ENCODE measurements at regions not wholly inside any gene's neighbourhood (a gene's known extent, or its start where the extent isn't known, plus 50 kb on each side); places are given as distances from the start of the nearest gene placed in this dataset.

DNA sequence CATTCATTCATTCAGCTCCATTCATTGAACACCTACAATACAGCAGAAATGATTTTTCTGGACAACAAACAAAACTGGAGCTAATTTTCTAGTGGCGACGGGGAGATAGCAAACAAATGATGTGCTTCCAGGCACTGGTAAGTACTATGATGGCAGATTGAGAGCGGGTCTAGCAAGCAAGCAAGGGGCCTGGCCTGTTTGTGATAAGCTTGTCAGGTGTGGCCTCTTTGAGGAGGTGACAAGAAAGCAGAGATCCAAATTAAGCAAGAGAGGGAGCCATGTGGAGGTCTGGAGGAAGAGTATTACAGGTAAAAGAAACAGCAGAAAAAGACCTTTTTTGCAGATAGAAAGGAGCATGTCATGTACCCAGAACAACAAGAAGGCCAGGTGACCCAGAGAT is 216.1 kb upstream of the CPHXL start:
- 81 to 83% methylated on average over 2 to 3 of the region's 3 CpGs for WGBS, 2 donors (ENCODE audit: low coverage in 1 of 2)
- in situ Hi-C loops (cut with MboI; ENCODE audit: low pct_ligation_motif_present in 1 of 4, low pct_unique_long_range_greater_than_20kb in 1 of 4, low sequenced_read_pairs in 3 of 4), result no loop called here
- TF ChIP-seq EP300 (IDR thresholded peaks at IDR 0.05; ENCODE audit: low read depth) (no peak), POLR2A (IDR thresholded peaks at IDR 0.05) (no peak), POLR2AphosphoS5 (IDR thresholded peaks at IDR 0.05) (no peak)
- TF ChIP-seq, protein P1, sequence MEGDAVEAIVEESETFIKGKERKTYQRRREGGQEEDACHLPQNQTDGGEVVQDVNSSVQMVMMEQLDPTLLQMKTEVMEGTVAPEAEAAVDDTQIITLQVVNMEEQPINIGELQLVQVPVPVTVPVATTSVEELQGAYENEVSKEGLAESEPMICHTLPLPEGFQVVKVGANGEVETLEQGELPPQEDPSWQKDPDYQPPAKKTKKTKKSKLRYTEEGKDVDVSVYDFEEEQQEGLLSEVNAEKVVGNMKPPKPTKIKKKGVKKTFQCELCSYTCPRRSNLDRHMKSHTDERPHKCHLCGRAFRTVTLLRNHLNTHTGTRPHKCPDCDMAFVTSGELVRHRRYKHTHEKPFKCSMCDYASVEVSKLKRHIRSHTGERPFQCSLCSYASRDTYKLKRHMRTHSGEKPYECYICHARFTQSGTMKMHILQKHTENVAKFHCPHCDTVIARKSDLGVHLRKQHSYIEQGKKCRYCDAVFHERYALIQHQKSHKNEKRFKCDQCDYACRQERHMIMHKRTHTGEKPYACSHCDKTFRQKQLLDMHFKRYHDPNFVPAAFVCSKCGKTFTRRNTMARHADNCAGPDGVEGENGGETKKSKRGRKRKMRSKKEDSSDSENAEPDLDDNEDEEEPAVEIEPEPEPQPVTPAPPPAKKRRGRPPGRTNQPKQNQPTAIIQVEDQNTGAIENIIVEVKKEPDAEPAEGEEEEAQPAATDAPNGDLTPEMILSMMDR (IDR thresholded peaks at IDR 0.05), result no peak

GRCh38 chr16:75942936-75943335 is 216.6 kb upstream of the CPHXL start:
- no peak for TF ChIP-seq EP300 (IDR thresholded peaks at IDR 0.05; ENCODE audit: low read depth)
- TF ChIP-seq POLR2AphosphoS5 (IDR thresholded peaks at IDR 0.05), result no peak
- no peak for TF ChIP-seq POLR2A (IDR thresholded peaks at IDR 0.05)
- TF ChIP-seq, protein P1 (IDR thresholded peaks at IDR 0.05), result no peak
- no peak overlapping the region for H3K27ac ChIP-seq
- WGBS, 2 donors (ENCODE audit: low coverage in 1 of 2), result 44 to 48% methylated on average over 1 of the region's 1 CpG
- no peak overlapping the region for H3K4me3 ChIP-seq
- no peak for DNase-seq
- peaks cover 0 to 5% (median 0%) of the 10 kb centered on the region in 4 donors for H3K4me1 ChIP-seq
- no peaks in the 10 kb centered on the region for H3K36me3 ChIP-seq
- intact Hi-C loops (cut with DNase I; ENCODE audit: low total_unique reads) (no loop called here), in situ Hi-C loops (cut with MboI; ENCODE audit: low pct_ligation_motif_present in 1 of 4, low pct_unique_long_range_greater_than_20kb in 1 of 4, low sequenced_read_pairs in 3 of 4) (no loop called here)
- H3K27me3 ChIP-seq, result no peaks in the 10 kb centered on the region
- no peaks in the 10 kb centered on the region for H3K9me3 ChIP-seq

More for the DNA sequence above, 216.1 kb upstream of the CPHXL start:
- Histone ChIP-seq H3K27me3 (no peaks in the 10 kb centered on the region), H3K9me3 (no peaks in the 10 kb centered on the region), H3K4me3 (no peak overlapping the region), H3K27ac (no peak overlapping the region), H3K36me3 (no peaks in the 10 kb centered on the region), H3K4me1 (peaks cover 0 to 5% (median 0%) of the 10 kb centered on the region in 4 donors)
- DNase-seq, result no peak
- intact Hi-C loops (cut with DNase I; ENCODE audit: low total_unique reads), result no loop called here

DNA sequence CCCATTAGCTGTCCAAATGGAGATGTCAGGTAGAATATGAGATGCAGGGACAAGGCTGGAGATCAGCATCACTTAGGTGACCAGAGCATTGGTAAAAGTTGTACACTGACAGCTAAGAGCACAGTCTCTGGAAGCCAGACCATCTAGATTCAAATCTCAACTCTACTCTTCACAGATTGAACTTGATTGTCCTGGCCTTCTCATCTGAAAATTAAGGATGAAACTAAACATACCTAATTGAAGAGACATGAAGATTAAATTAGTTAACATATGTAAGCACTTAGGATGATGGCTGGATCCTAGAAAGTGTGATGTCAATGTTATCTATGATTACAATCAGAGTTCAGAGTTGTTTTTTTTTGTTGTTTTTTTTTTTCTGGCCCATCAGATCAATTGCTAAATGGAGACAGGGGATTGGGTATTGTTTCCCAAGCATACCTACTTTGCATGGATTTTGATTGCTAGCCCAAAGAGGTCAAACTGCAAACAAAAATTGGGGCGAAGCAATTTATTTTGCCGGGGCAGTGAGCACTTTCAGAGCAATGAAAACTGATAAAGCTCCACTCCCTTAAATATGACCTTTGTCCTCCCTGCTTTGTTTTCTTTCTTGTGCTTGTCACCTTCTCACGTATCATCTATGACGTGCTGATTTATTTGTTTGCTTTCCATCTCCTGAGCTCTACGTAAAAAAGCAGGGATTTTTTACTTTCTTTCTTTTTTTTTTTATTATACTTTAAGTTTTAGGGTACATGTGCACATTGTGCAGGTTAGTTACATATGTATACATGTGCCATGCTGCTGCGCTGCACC is 217.6 kb upstream of the CPHXL start:
- Histone ChIP-seq H3K9me3 (no peaks in the 10 kb centered on the region), H3K36me3 (no peaks in the 10 kb centered on the region), H3K27ac (peak overlapping the region in 1 of 4 donors; percentile 11), H3K4me1 (peaks cover 0 to 5% (median 0%) of the 10 kb centered on the region in 4 donors), H3K4me3 (no peak overlapping the region), H3K27me3 (no peaks in the 10 kb centered on the region)
- TF ChIP-seq POLR2A (IDR thresholded peaks at IDR 0.05) (no peak), POLR2AphosphoS5 (IDR thresholded peaks at IDR 0.05) (no peak), EP300 (IDR thresholded peaks at IDR 0.05; ENCODE audit: low read depth) (no peak)
- TF ChIP-seq, protein P1 (IDR thresholded peaks at IDR 0.05), result no peak
- intact Hi-C loops (cut with DNase I; ENCODE audit: low total_unique reads), result no loop called here
- 46 to 51% methylated on average over 4 to 6 of the region's 6 CpGs for WGBS, 2 donors (ENCODE audit: low coverage in 1 of 2)
- no peak for DNase-seq
- in situ Hi-C loops (cut with MboI; ENCODE audit: low pct_ligation_motif_present in 1 of 4, low pct_unique_long_range_greater_than_20kb in 1 of 4, low sequenced_read_pairs in 3 of 4), result no loop called here

- no peak for DNase-seq
- Histone ChIP-seq H3K4me1 (peaks cover 0 to 5% (median 0%) of the 10 kb centered on the region in 4 donors), H3K4me3 (no peak overlapping the region), H3K9me3 (no peaks in the 10 kb centered on the region), H3K27ac (no peak overlapping the region), H3K27me3 (no peaks in the 10 kb centered on the region), H3K36me3 (no peaks in the 10 kb centered on the region)
- intact Hi-C loops (cut with DNase I; ENCODE audit: low total_unique reads), result no loop called here
- 80 to 87% methylated on average over 8 of the region's 8 CpGs for WGBS, 2 donors (ENCODE audit: low coverage in 1 of 2)
- no peak for TF ChIP-seq POLR2AphosphoS5 (IDR thresholded peaks at IDR 0.05)
- no peak for TF ChIP-seq EP300 (IDR thresholded peaks at IDR 0.05; ENCODE audit: low read depth)
- no peak for TF ChIP-seq POLR2A (IDR thresholded peaks at IDR 0.05)
- TF ChIP-seq, protein P1 (IDR thresholded peaks at IDR 0.05), result no peak
- in situ Hi-C loops (cut with MboI; ENCODE audit: low pct_ligation_motif_present in 1 of 4, low pct_unique_long_range_greater_than_20kb in 1 of 4, low sequenced_read_pairs in 3 of 4), result no loop called here
These were observed 219.7 kb upstream of the CPHXL start for GRCh38 chr16:75945916-75946457.
